ENCODE measurements at regions not wholly inside any gene's neighbourhood (a gene's known extent, or its start where the extent isn't known, plus 50 kb on each side); places are given as distances from the start of the nearest gene placed in this dataset. TPM values are rescaled to one million over a fixed set of nuclear protein-coding genes. Genes with fewer than 3 reads are reported as not detected.

Small RNA genes lying in the stretch of these regions (small RNA-seq; reads per million reads assigned to genes)
- gene AC008496.1: not detected

Data from thyroid gland (tissue), 1 donor.